SK-N-MC (cell line): ENCODE measurements at regions not wholly inside any gene's neighbourhood (a gene's known extent, or its start where the extent isn't known, plus 50 kb on each side); places are given as distances from the start of the nearest gene placed in this dataset.

ENCODE experiments used
- DNase-seq: peaks from one replicate; pipeline ENCODE4 v3.0.0-alpha.2; 2011; ENCODE audit warnings: low read depth, low spot score
- H3K27ac ChIP-seq: fragments of 200-600 bp; sonication (generic); 2 replicates; pipeline ENCODE4 v1.5.1; 2016; ENCODE audit warnings: mixed run types
- H3K36me3 ChIP-seq: fragments of 200-600 bp; sonication (generic); 2 replicates; pipeline ENCODE4 v1.6.1; 2017; ENCODE audit warnings: antibody characterized with exemption, low read length, mixed read lengths; ENCODE audit not compliant: insufficient read depth
- H3K4me3 ChIP-seq: fragments of 200-600 bp; sonication (generic); 2 replicates; pipeline ENCODE4 v1.5.1; 2016
- H3K9ac ChIP-seq: fragments of 200-600 bp; sonication (generic); 2 replicates; pipeline ENCODE4 v1.8.0; 2017; ENCODE audit warnings: mixed run types, mixed read lengths; ENCODE audit not compliant: insufficient read length
- H3K9me3 ChIP-seq: fragments of 200-600 bp; sonication (generic); 2 replicates; pipeline ENCODE4 v1.6.1; 2017; ENCODE audit warnings: low read depth, mild to moderate bottlenecking, antibody characterized with exemption, low read length, moderate library complexity, mixed read lengths
- EZH2 ChIP-seq: fragments of 200-600 bp; sonication (generic); IDR thresholded peaks from one replicate; pipeline ENCODE4 v1.6.1; 2017; ENCODE audit warnings: antibody characterized with exemption
- FOXP2 ChIP-seq: optimal IDR thresholded peaks from 2 replicates; pipeline ENCODE3; 2011; ENCODE audit warnings: mild to moderate bottlenecking, moderate library complexity; ENCODE audit not compliant: insufficient read depth; ENCODE audit errors: extremely low read length, control extremely low read depth
- POLR2AphosphoS5 ChIP-seq: IDR thresholded peaks from 2 replicates; pipeline ENCODE4 v1.6.1; 2012; ENCODE audit warnings: mild to moderate bottlenecking, low read depth, low read length, borderline replicate concordance

GRCh38 chr20:39132093-39132492 is 169.9 kb downstream of the DHX35 start:
- H3K4me3 ChIP-seq: no peak overlapping the region
- no peaks in the 10 kb centered on the region for H3K36me3 ChIP-seq
- no peak overlapping the region for H3K9ac ChIP-seq
- H3K27ac ChIP-seq: no peak overlapping the region
- DNase-seq: no peak
- H3K9me3 ChIP-seq: no peaks in the 10 kb centered on the region
- no peak for TF ChIP-seq FOXP2
- TF ChIP-seq POLR2AphosphoS5: no peak
- TF ChIP-seq EZH2: no peak

- TF ChIP-seq POLR2AphosphoS5: no peak
- TF ChIP-seq FOXP2: no peak
- TF ChIP-seq EZH2: no peak
- no peak for DNase-seq
- no peak overlapping the region for H3K9ac ChIP-seq
- H3K27ac ChIP-seq: no peak overlapping the region
- no peak overlapping the region for H3K4me3 ChIP-seq
- no peaks in the 10 kb centered on the region for H3K36me3 ChIP-seq
- H3K9me3 ChIP-seq: no peaks in the 10 kb centered on the region
Measured at GRCh38 chr20:39130627-39131026, 168.5 kb downstream of the DHX35 start.

GRCh38 chr20:39129523-39129922 is 167.4 kb downstream of the DHX35 start:
- H3K9ac ChIP-seq: no peak overlapping the region
- TF ChIP-seq FOXP2 (no peak), POLR2AphosphoS5 (no peak), EZH2 (no peak)
- no peaks in the 10 kb centered on the region for H3K36me3 ChIP-seq
- no peak overlapping the region for H3K4me3 ChIP-seq
- no peak overlapping the region for H3K27ac ChIP-seq
- no peak for DNase-seq
- H3K9me3 ChIP-seq: no peaks in the 10 kb centered on the region

GRCh38 chr20:39124064-39124463 is 161.9 kb downstream of the DHX35 start:
- H3K9ac ChIP-seq: no peak overlapping the region
- DNase-seq: no peak
- TF ChIP-seq FOXP2: no peak
- no peak for TF ChIP-seq POLR2AphosphoS5
- no peak for TF ChIP-seq EZH2
- no peak overlapping the region for H3K4me3 ChIP-seq
- H3K36me3 ChIP-seq: no peaks in the 10 kb centered on the region
- no peaks in the 10 kb centered on the region for H3K9me3 ChIP-seq
- no peak overlapping the region for H3K27ac ChIP-seq

- no peak for TF ChIP-seq EZH2
- no peak for TF ChIP-seq FOXP2
- no peak for TF ChIP-seq POLR2AphosphoS5
- H3K9ac ChIP-seq: no peak overlapping the region
- H3K9me3 ChIP-seq: no peaks in the 10 kb centered on the region
Measured at GRCh38 chr20:39123185-39123557, 161.0 kb downstream of the DHX35 start.

GRCh38 chr20:39117491-39117890 is 155.3 kb downstream of the DHX35 start:
- TF ChIP-seq FOXP2 (no peak), EZH2 (no peak), POLR2AphosphoS5 (no peak)
- no peak overlapping the region for H3K27ac ChIP-seq
- H3K9ac ChIP-seq: no peak overlapping the region
- H3K9me3 ChIP-seq: no peaks in the 10 kb centered on the region
- no peak overlapping the region for H3K4me3 ChIP-seq
- DNase-seq: no peak
- no peaks in the 10 kb centered on the region for H3K36me3 ChIP-seq

More at GRCh38 chr20:39123185-39123557, 161.0 kb downstream of the DHX35 start:
- no peak for DNase-seq
- H3K27ac ChIP-seq: no peak overlapping the region
- no peak overlapping the region for H3K4me3 ChIP-seq
- no peaks in the 10 kb centered on the region for H3K36me3 ChIP-seq

- Histone ChIP-seq H3K9me3 (no peaks in the 10 kb centered on the region), H3K4me3 (no peak overlapping the region), H3K36me3 (no peaks in the 10 kb centered on the region), H3K9ac (no peak overlapping the region), H3K27ac (no peak overlapping the region)
- TF ChIP-seq POLR2AphosphoS5: no peak
- TF ChIP-seq EZH2: no peak
- no peak for TF ChIP-seq FOXP2
- no peak for DNase-seq
Measured at GRCh38 chr20:39116020-39116419, 153.9 kb downstream of the DHX35 start.

- Histone ChIP-seq H3K4me3 (no peak overlapping the region), H3K36me3 (no peaks in the 10 kb centered on the region), H3K9ac (no peak overlapping the region), H3K9me3 (no peaks in the 10 kb centered on the region), H3K27ac (no peak overlapping the region)
- DNase-seq: no peak
- no peak for TF ChIP-seq POLR2AphosphoS5
Measured at GRCh38 chr20:39112178-39112743, 150.1 kb downstream of the DHX35 start.
